Common myeloid progenitor, CD34-positive (primary cell): ENCODE measurements at regions not wholly inside any gene's neighbourhood (a gene's known extent, or its start where the extent isn't known, plus 50 kb on each side); places are given as distances from the start of the nearest gene placed in this dataset.

Experiments used
- CTCF ChIA-PET: fragments of 350-600 bp; sonication (Branson Sonifier 250); formaldehyde crosslinking; loops from one replicate; lab custom pipeline; 2021; ENCODE audit warnings: antibody characterized with exemption; lab: Charles Lee
- POLR2A ChIA-PET: fragments of 350-600 bp; sonication (Branson Sonifier 250); formaldehyde crosslinking; loops from one replicate; lab custom pipeline; 2021; ENCODE audit warnings: antibody characterized with exemption; lab: Charles Lee
- DNase-seq, 3 donors: peaks; one replicate each; pipeline versions ENCODE4 v3.0.0 to v3.0.0-alpha.2; 2013
- H3K27ac ChIP-seq, 2 experiments: 1 replicate in 1 of 2; 2 replicates in 1 of 2; pipeline ENCODE4 v1.7.0; 2013; ENCODE audit warnings: inconsistent platforms in 2 of 2, low read length in 2 of 2, mild to moderate bottlenecking in 2 of 2, low read depth in 1 of 2, moderate library complexity in 1 of 2; ENCODE audit not compliant: severe bottlenecking in 2 of 2, insufficient read depth in 1 of 2, poor library complexity in 1 of 2
- H3K27me3 ChIP-seq, 5 experiments: replicated peaks in 2 of 5; 1 replicate in 3 of 5; 2 replicates in 2 of 5; pipeline versions ENCODE4 v1.6.1 to v1.7.0; 2013; ENCODE audit warnings: low read length in 4 of 5, mild to moderate bottlenecking in 2 of 5, moderate library complexity in 2 of 5, inconsistent platforms in 1 of 5; ENCODE audit not compliant: insufficient read depth in 5 of 5, control insufficient read depth in 4 of 5
- H3K36me3 ChIP-seq, 4 experiments: 1 replicate in 2 of 4; 2 replicates in 2 of 4; pipeline versions ENCODE4 v1.6.1 to v1.7.0; 2013; ENCODE audit warnings: low read length in 3 of 4, control low read depth in 1 of 4, mild to moderate bottlenecking in 1 of 4; ENCODE audit not compliant: control insufficient read depth in 4 of 4, insufficient read depth in 4 of 4
- H3K4me1 ChIP-seq, 4 experiments: 1 replicate in 3 of 4; 2 replicates in 1 of 4; pipeline versions ENCODE4 v1.6.1 to v1.7.1; 2013; ENCODE audit warnings: low read length in 3 of 4, mild to moderate bottlenecking in 3 of 4, control low read depth in 1 of 4, inconsistent platforms in 1 of 4, moderate library complexity in 1 of 4; ENCODE audit not compliant: control insufficient read depth in 4 of 4, insufficient read depth in 4 of 4; ENCODE audit errors: control extremely low read depth in 1 of 4
- H3K4me3 ChIP-seq, 7 experiments: 1 replicate in 4 of 7; 2 replicates in 3 of 7; pipeline versions ENCODE4 v1.5.1 to v1.7.0; 2013; ENCODE audit warnings: mild to moderate bottlenecking in 7 of 7, low read length in 6 of 7, moderate library complexity in 6 of 7, inconsistent platforms in 2 of 7, low read depth in 2 of 7, control low read depth in 1 of 7; ENCODE audit not compliant: insufficient read depth in 4 of 7, control insufficient read depth in 1 of 7; ENCODE audit errors: extremely low read depth in 1 of 7
- H3K9me3 ChIP-seq, 5 experiments: 1 replicate in 4 of 5; 2 replicates in 1 of 5; pipeline versions ENCODE4 v1.6.1 to v1.7.1; 2013; ENCODE audit warnings: low read length in 4 of 5, mild to moderate bottlenecking in 2 of 5, inconsistent platforms in 1 of 5, low read depth in 1 of 5, moderate library complexity in 1 of 5; ENCODE audit not compliant: control insufficient read depth in 4 of 5, insufficient read depth in 2 of 5; ENCODE audit errors: control extremely low read depth in 1 of 5
- WGBS: methylation state at CpG from one replicate; pipeline ENCODE4 v1.1.5; 2013; ENCODE audit not compliant: insufficient coverage; 5-methylcytosine and 5-hydroxymethylcytosine counted together

GRCh38 chr2:66885775-66886383 is 451.0 kb downstream of the MEIS1 start:
- H3K4me3 ChIP-seq = no peak overlapping the region
- 83% methylated on average over 2 of the region's 2 CpGs for WGBS
- H3K27me3 ChIP-seq = no peaks in the 10 kb centered on the region
- no peaks in the 10 kb centered on the region for H3K36me3 ChIP-seq
- CTCF ChIA-PET = no interaction called here
- H3K4me1 ChIP-seq = no peaks in the 10 kb centered on the region
- no peaks in the 10 kb centered on the region for H3K9me3 ChIP-seq
- POLR2A ChIA-PET = no interaction called here
- no peak overlapping the region for H3K27ac ChIP-seq
- DNase-seq = no peak

- no peaks in the 10 kb centered on the region for H3K36me3 ChIP-seq
- POLR2A ChIA-PET = no interaction called here
These were observed 453.3 kb downstream of the MEIS1 start for GRCh38 chr2:66888246-66888645.

GRCh38 chr2:66888791-66889631 is 454.1 kb downstream of the MEIS1 start:
- H3K9me3 ChIP-seq = no peaks in the 10 kb centered on the region
- CTCF ChIA-PET = interaction anchor here (0.7 kb wide), 1 partner anchor 550 kb away, joined by 3 read pairs; no protein-coding TSS in a partner anchor
- H3K36me3 ChIP-seq = no peaks in the 10 kb centered on the region
- no peak overlapping the region for H3K27ac ChIP-seq
- WGBS = 90% methylated on average over 2 of the region's 6 CpGs
- no peak for DNase-seq
- H3K27me3 ChIP-seq = no peaks in the 10 kb centered on the region
- POLR2A ChIA-PET = no interaction called here
- H3K4me3 ChIP-seq = no peak overlapping the region
- no peaks in the 10 kb centered on the region for H3K4me1 ChIP-seq

More at GRCh38 chr2:66888246-66888645, 453.3 kb downstream of the MEIS1 start:
- WGBS = no CpG with 5 or more reads among the region's 1 CpG
- Histone ChIP-seq H3K27ac (no peak overlapping the region), H3K9me3 (no peaks in the 10 kb centered on the region), H3K27me3 (no peaks in the 10 kb centered on the region), H3K4me3 (no peak overlapping the region), H3K4me1 (no peaks in the 10 kb centered on the region)
- CTCF ChIA-PET = no interaction called here
- DNase-seq = no peak

GRCh38 chr2:66889632-66889882 is 454.6 kb downstream of the MEIS1 start:
- no peak overlapping the region for H3K4me3 ChIP-seq
- H3K9me3 ChIP-seq = no peaks in the 10 kb centered on the region
- no peaks in the 10 kb centered on the region for H3K27me3 ChIP-seq
- ChIA-PET POLR2A (no interaction called here), CTCF (interaction anchor here (0.7 kb wide), 1 partner anchor 549 kb away, joined by 3 read pairs; no protein-coding TSS in a partner anchor)
- no peaks in the 10 kb centered on the region for H3K36me3 ChIP-seq
- H3K27ac ChIP-seq = no peak overlapping the region
- 100% methylated on average over 1 of the region's 2 CpGs for WGBS
- DNase-seq = no peak
- H3K4me1 ChIP-seq = no peaks in the 10 kb centered on the region

GRCh38 chr2:66890166-66890742 is 455.3 kb downstream of the MEIS1 start:
- POLR2A ChIA-PET = no interaction called here
- Histone ChIP-seq H3K4me1 (no peaks in the 10 kb centered on the region), H3K9me3 (no peaks in the 10 kb centered on the region), H3K27me3 (no peaks in the 10 kb centered on the region), H3K27ac (no peak overlapping the region), H3K4me3 (no peak overlapping the region), H3K36me3 (no peaks in the 10 kb centered on the region)
- CTCF ChIA-PET = no interaction called here
- DNase-seq = no peak

GRCh38 chr2:66895206-66895605 is 460.3 kb downstream of the MEIS1 start:
- ChIA-PET POLR2A (no interaction called here), CTCF (no interaction called here)
- Histone ChIP-seq H3K36me3 (no peaks in the 10 kb centered on the region), H3K4me3 (no peak overlapping the region), H3K27ac (no peak overlapping the region), H3K9me3 (no peaks in the 10 kb centered on the region), H3K4me1 (no peaks in the 10 kb centered on the region), H3K27me3 (no peaks in the 10 kb centered on the region)
- DNase-seq = no peak
- 100% methylated on average over 1 of the region's 2 CpGs for WGBS

- Histone ChIP-seq H3K9me3 (no peaks in the 10 kb centered on the region), H3K27me3 (no peaks in the 10 kb centered on the region), H3K27ac (no peak overlapping the region), H3K36me3 (no peaks in the 10 kb centered on the region), H3K4me3 (no peak overlapping the region), H3K4me1 (no peaks in the 10 kb centered on the region)
- DNase-seq = no peak
- POLR2A ChIA-PET = no interaction called here
- CTCF ChIA-PET = no interaction called here
These were observed 461.2 kb downstream of the MEIS1 start for GRCh38 chr2:66896131-66896530.
